CD14-positive monocyte (primary cell): ENCODE measurements at regions not wholly inside any gene's neighbourhood (a gene's known extent, or its start where the extent isn't known, plus 50 kb on each side); places are given as distances from the start of the nearest gene placed in this dataset.

Experiments
- DNase-seq, 3 donors: peaks; one replicate each; pipeline ENCODE4 v3.0.0-alpha.2; 2011 to 2022
- H2AFZ ChIP-seq: 2 replicates; pipeline ENCODE4 v1.6.0; 2012; ENCODE audit warnings: mild to moderate bottlenecking, low read depth, low read length, inconsistent platforms; ENCODE audit not compliant: insufficient read depth, poor library complexity, severe bottlenecking
- H3K27ac ChIP-seq, 2 donors: 1 replicate in 1 of 2; 2 replicates in 1 of 2; pipeline ENCODE4 v1.5.1; 2012 to 2013; ENCODE audit warnings: low read length in 2 of 2, control low read depth in 1 of 2, inconsistent platforms in 1 of 2, low read depth in 1 of 2, mild to moderate bottlenecking in 1 of 2
- H3K27me3 ChIP-seq, 2 donors: one replicate each; pipeline versions ENCODE4 v1.6.0 to v1.6.1; 2011 to 2013; ENCODE audit warnings: low read length in 2 of 2; ENCODE audit not compliant: control insufficient read depth in 2 of 2, insufficient read depth in 2 of 2
- H3K36me3 ChIP-seq, 2 donors: replicated peaks in 1 of 2; 1 replicate in 1 of 2; 2 replicates in 1 of 2; pipeline versions ENCODE4 v1.5.1 to v1.6.1; 2012 to 2013; ENCODE audit warnings: low read length in 2 of 2, control low read depth in 1 of 2, inconsistent platforms in 1 of 2, mild to moderate bottlenecking in 1 of 2; ENCODE audit not compliant: insufficient read depth in 2 of 2, control insufficient read depth in 1 of 2
- H3K4me1 ChIP-seq, 2 donors: 1 replicate in 1 of 2; 2 replicates in 1 of 2; pipeline versions ENCODE4 v1.5.1 to v1.6.1; 2012 to 2013; ENCODE audit warnings: low read length in 2 of 2, control low read depth in 1 of 2, inconsistent platforms in 1 of 2, mild to moderate bottlenecking in 1 of 2, moderate library complexity in 1 of 2; ENCODE audit not compliant: insufficient read depth in 2 of 2, control insufficient read depth in 1 of 2
- H3K4me2 ChIP-seq: replicated peaks from 2 replicates; pipeline ENCODE3; 2012; ENCODE audit warnings: low read length, moderate library complexity, mild to moderate bottlenecking; ENCODE audit not compliant: poor library complexity, severe bottlenecking; ENCODE audit errors: extremely low read depth
- H3K4me3 ChIP-seq, 3 experiments: fragments of 200-600 bp in 1 of 3; sonication (generic) in 1 of 3; replicated peaks in 1 of 3; 1 replicate in 2 of 3; 2 replicates in 1 of 3; pipeline ENCODE4 v1.5.1; 2011 to 2013; ENCODE audit warnings: low read length in 3 of 3, mild to moderate bottlenecking in 3 of 3, control low read depth in 2 of 3, low read depth in 2 of 3, inconsistent platforms in 1 of 3, moderate library complexity in 1 of 3
- H3K79me2 ChIP-seq: 2 replicates; pipeline ENCODE4 v1.6.0; 2012; ENCODE audit warnings: mild to moderate bottlenecking, control low read depth, inconsistent platforms, low read length, moderate library complexity; ENCODE audit not compliant: insufficient read depth
- H3K9ac ChIP-seq: 2 replicates; pipeline ENCODE4 v1.6.0; 2017; ENCODE audit warnings: low read length, mild to moderate bottlenecking; ENCODE audit not compliant: insufficient read depth, poor library complexity, severe bottlenecking
- H3K9me3 ChIP-seq, 2 donors: replicated peaks in 1 of 2; 1 replicate in 1 of 2; 2 replicates in 1 of 2; pipeline versions ENCODE4 v1.5.1 to v1.6.1; 2012 to 2013; ENCODE audit warnings: low read length in 2 of 2, control low read depth in 1 of 2; ENCODE audit not compliant: control insufficient read depth in 1 of 2, insufficient read depth in 1 of 2
- H4K20me1 ChIP-seq: 2 replicates; pipeline ENCODE4 v1.6.0; 2012; ENCODE audit warnings: mild to moderate bottlenecking, low read length, control low read depth, moderate library complexity; ENCODE audit not compliant: insufficient read depth
- H3K27ac Mint-ChIP-seq, 7 donors: one replicate each; pipeline ENCODE4 v1.8.0; 2020; ENCODE audit warnings: mild to moderate bottlenecking in 7 of 7, mixed read lengths in 7 of 7, moderate library complexity in 6 of 7, inconsistent platforms in 2 of 7
- H3K27me3 Mint-ChIP-seq, 3 donors: one replicate each; pipeline ENCODE4 v1.8.0; 2021 to 2022; ENCODE audit warnings: low read depth in 3 of 3, mild to moderate bottlenecking in 3 of 3, mixed read lengths in 3 of 3, moderate library complexity in 3 of 3, inconsistent platforms in 1 of 3
- H3K36me3 Mint-ChIP-seq, 2 donors: one replicate each; pipeline ENCODE4 v1.8.0; 2020; ENCODE audit warnings: mixed read lengths in 2 of 2, inconsistent platforms in 1 of 2, mild to moderate bottlenecking in 1 of 2
- H3K4me1 Mint-ChIP-seq: one replicate; pipeline ENCODE4 v1.8.0; 2020; ENCODE audit warnings: mild to moderate bottlenecking, mixed read lengths
- H3K4me3 Mint-ChIP-seq, 2 donors: one replicate each; pipeline ENCODE4 v1.8.0; 2020; ENCODE audit warnings: mild to moderate bottlenecking in 2 of 2, mixed read lengths in 2 of 2, moderate library complexity in 1 of 2
- H3K9me3 Mint-ChIP-seq, 7 donors: one replicate each; pipeline ENCODE4 v1.8.0; 2020 to 2022; ENCODE audit warnings: mixed read lengths in 7 of 7, mild to moderate bottlenecking in 6 of 7, moderate library complexity in 6 of 7, inconsistent platforms in 2 of 7
- CTCF ChIP-seq: fragments of 200-600 bp; IDR thresholded peaks from one replicate; pipeline ENCODE4 v1.8.0; 2022; ENCODE audit warnings: antibody characterized with exemption, mild to moderate bottlenecking
- WGBS: methylation state at CpG from one replicate; pipeline ENCODE4 v1.1.5; 2013; ENCODE audit warnings: missing lambda C conversion rate; ENCODE audit not compliant: insufficient coverage; 5-methylcytosine and 5-hydroxymethylcytosine counted together
- intact Hi-C, 2 donors: fragments of 100-400 bp; cut with micrococcal nuclease; formaldehyde crosslinking; loops; one replicate each; pipeline versions ENCODE4 v1.15.0 to v1.15.1; 2023

GRCh38 chr2:235421618-235422017 lies 72.2 kb upstream of the AGAP1 start:
- no peak for DNase-seq
- no peak for TF ChIP-seq CTCF
- H4K20me1 ChIP-seq = no peaks in the 10 kb centered on the region
- H3K4me1 ChIP-seq = no peaks in the 10 kb centered on the region
- no peaks in the 10 kb centered on the region for H3K79me2 ChIP-seq
- H3K27ac Mint-ChIP-seq = peak overlapping the region in 1 of 7 donors; percentile 21
- H3K27ac ChIP-seq = no peak overlapping the region
- H3K27me3 Mint-ChIP-seq = peaks cover 0 to 6% (median 2%) of the 10 kb centered on the region in 3 donors
- no peaks in the 10 kb centered on the region for H3K36me3 ChIP-seq
- H3K4me2 ChIP-seq = no peak overlapping the region
- H3K4me3 Mint-ChIP-seq = no peak overlapping the region
- no peaks in the 10 kb centered on the region for H3K27me3 ChIP-seq
- intact Hi-C loops = no loop called here
- H3K36me3 Mint-ChIP-seq = no peaks in the 10 kb centered on the region
- H3K4me1 Mint-ChIP-seq = no peaks in the 10 kb centered on the region
- H3K4me3 ChIP-seq = no peak overlapping the region
- H2AFZ ChIP-seq = no peak overlapping the region
- WGBS = no CpG with 5 or more reads among the region's 2 CpGs
- peaks cover 0 to 6% of the 10 kb centered on the region in 2 donors for H3K9me3 ChIP-seq
- H3K9me3 Mint-ChIP-seq = peaks cover 7 to 20% (median 10%) of the 10 kb centered on the region in 7 donors
- no peak overlapping the region for H3K9ac ChIP-seq

- Histone ChIP-seq H3K36me3 (no peaks in the 10 kb centered on the region), H3K27ac (no peak overlapping the region), H4K20me1 (no peaks in the 10 kb centered on the region), H3K4me1 (no peaks in the 10 kb centered on the region), H2AFZ (no peak overlapping the region), H3K4me2 (no peak overlapping the region), H3K27me3 (no peaks in the 10 kb centered on the region), H3K9me3 (peaks cover 0 to 16% of the 10 kb centered on the region in 2 donors), H3K79me2 (no peaks in the 10 kb centered on the region), H3K4me3 (no peak overlapping the region), H3K9ac (no peak overlapping the region)
- Mint-ChIP-seq H3K27ac (no peak overlapping the region), H3K9me3 (peaks cover 0 to 13% (median 6%) of the 10 kb centered on the region in 7 donors), H3K27me3 (peaks cover 2 to 7% (median 3%) of the 10 kb centered on the region in 3 donors), H3K36me3 (no peaks in the 10 kb centered on the region), H3K4me3 (no peak overlapping the region), H3K4me1 (no peaks in the 10 kb centered on the region)
- intact Hi-C loops = no loop called here
- no peak for TF ChIP-seq CTCF
- DNase-seq = no peak
- 89% methylated on average over 5 of the region's 6 CpGs for WGBS
Observed at GRCh38 chr2:235430366-235431083, 63.3 kb upstream of the AGAP1 start.
